Body of pancreas (tissue), 4 donors: ENCODE measurements at regions not wholly inside any gene's neighbourhood (a gene's known extent, or its start where the extent isn't known, plus 50 kb on each side); places are given as distances from the start of the nearest gene placed in this dataset.

Experiments
- ATAC-seq: fragments of 150-250 bp; one replicate; pipeline ENCODE4 v1.9.1; 2016
- DNase-seq, 4 donors: peaks; one replicate each; pipeline ENCODE4 v3.0.0-alpha.2; 2019
- H3K27ac ChIP-seq, 4 donors: fragments of 200-600 bp; sonication (generic); 1 replicate in 3 of 4; 2 replicates in 1 of 4; pipeline versions ENCODE4 v1.5.1 to v1.6.1; 2016 to 2019; ENCODE audit warnings: mild to moderate bottlenecking in 1 of 4, mixed read lengths in 1 of 4, moderate library complexity in 1 of 4
- H3K27me3 ChIP-seq, 2 donors: fragments of 200-600 bp; sonication (generic); one replicate each; pipeline ENCODE4 v1.6.0; 2016; ENCODE audit warnings: mild to moderate bottlenecking in 1 of 2
- H3K36me3 ChIP-seq, 2 donors: fragments of 200-600 bp; sonication (generic); replicated peaks in 1 of 2; 2 replicates each; pipeline ENCODE4 v1.5.1; 2016; ENCODE audit warnings: low read depth in 2 of 2; ENCODE audit not compliant: insufficient read depth in 1 of 2
- H3K4me1 ChIP-seq: fragments of 200-600 bp; sonication (generic); one replicate; pipeline ENCODE4 v1.6.0; 2016
- H3K4me3 ChIP-seq, 2 donors: fragments of 200-600 bp; sonication (generic); 1 replicate in 1 of 2; 2 replicates in 1 of 2; pipeline ENCODE4 v1.5.1; 2016 to 2019
- H3K9me3 ChIP-seq, 3 donors: fragments of 200-600 bp; sonication (generic); 1 replicate in 2 of 3; 2 replicates in 1 of 3; pipeline ENCODE4 v1.5.1; 2016
- POLR2A ChIP-seq, 3 donors: fragments of 450-650 bp; IDR thresholded peaks; one replicate each; pipeline ENCODE4 v1.6.1; 2016; ENCODE audit warnings: antibody characterized with exemption in 3 of 3, mild to moderate bottlenecking in 2 of 3
- WGBS, 2 donors: methylation state at CpG; one replicate each; pipeline ENCODE4 v1.1.5; 2017; 5-methylcytosine and 5-hydroxymethylcytosine counted together
- intact Hi-C: fragments of 100-400 bp; cut with DNase I; formaldehyde crosslinking; loops from one replicate; pipeline ENCODE4 v1.15.1; 2023
- TF ChIP-seq, protein P1 (sequence below), 7 experiments: fragments of 450-650 bp in 4 of 7; fragments of 200-600 bp in 3 of 7; sonication (generic) in 3 of 7; IDR thresholded peaks; one replicate each; pipeline ENCODE4 v1.5.1; 2016 to 2019; ENCODE audit warnings: antibody characterized with exemption in 7 of 7

DNA sequence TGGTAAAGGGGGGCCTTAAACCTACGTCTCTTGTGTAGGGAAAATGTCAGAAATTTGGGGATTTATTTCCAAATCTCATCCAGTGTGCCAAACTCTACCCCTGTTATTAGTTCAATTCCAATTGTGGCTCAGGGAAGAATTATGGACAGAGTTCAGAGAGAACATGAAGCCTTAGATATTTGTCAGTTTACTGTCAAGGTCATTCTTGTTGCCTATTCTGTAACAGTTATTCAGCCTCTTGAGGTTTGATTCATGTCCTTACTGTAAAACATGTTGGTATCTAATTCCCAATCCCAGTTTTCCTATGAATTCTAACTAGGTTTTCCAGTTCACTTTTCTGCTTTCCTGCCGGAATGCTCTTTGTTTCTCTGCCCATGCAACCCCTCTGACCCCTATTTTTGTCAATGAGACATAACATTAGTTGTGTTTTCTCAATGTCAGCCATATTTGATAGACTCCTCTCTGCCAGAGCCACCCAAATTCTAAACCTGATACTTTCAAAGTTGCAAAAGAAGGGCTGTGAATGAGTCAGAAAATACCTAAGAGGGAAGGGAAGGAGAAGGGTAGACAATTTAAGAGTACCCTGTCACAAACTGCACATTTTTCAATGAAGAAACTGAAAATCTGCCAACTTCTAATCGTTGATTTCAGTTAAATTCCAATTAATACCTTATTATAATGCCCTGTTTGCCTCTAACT lies 52.4 kb downstream of the ATOSA start:
- 87 to 92% methylated on average over 3 of the region's 3 CpGs for WGBS, 2 donors
- intact Hi-C loops: loop anchor here (10.0 kb wide), 1 partner anchor 58 kb away; no protein-coding TSS in a partner anchor

DNA sequence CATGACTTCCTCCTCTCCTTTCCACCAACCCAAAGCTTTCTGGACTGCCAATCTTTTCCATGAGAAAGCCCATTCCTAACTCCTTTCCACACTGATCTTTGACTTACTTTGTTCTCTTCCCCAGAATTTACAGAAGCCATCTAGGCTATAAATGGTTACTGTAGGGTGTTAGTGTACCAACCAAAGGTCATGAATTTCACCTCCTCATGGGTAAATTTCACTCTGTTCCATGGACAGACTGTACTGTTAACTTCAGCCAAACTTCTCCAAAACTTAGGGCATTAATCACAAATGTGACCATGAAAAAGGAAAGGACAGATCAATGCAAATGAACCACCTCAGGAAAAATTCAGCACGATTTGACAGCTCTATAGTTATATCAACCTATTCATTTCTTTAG lies 54.9 kb downstream of the ATOSA start:
- 27 to 49% methylated on average over 1 of the region's 1 CpG for WGBS, 2 donors
- no peak for TF ChIP-seq POLR2A (IDR thresholded peaks at IDR 0.05)
- TF ChIP-seq, protein P1, sequence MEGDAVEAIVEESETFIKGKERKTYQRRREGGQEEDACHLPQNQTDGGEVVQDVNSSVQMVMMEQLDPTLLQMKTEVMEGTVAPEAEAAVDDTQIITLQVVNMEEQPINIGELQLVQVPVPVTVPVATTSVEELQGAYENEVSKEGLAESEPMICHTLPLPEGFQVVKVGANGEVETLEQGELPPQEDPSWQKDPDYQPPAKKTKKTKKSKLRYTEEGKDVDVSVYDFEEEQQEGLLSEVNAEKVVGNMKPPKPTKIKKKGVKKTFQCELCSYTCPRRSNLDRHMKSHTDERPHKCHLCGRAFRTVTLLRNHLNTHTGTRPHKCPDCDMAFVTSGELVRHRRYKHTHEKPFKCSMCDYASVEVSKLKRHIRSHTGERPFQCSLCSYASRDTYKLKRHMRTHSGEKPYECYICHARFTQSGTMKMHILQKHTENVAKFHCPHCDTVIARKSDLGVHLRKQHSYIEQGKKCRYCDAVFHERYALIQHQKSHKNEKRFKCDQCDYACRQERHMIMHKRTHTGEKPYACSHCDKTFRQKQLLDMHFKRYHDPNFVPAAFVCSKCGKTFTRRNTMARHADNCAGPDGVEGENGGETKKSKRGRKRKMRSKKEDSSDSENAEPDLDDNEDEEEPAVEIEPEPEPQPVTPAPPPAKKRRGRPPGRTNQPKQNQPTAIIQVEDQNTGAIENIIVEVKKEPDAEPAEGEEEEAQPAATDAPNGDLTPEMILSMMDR (IDR thresholded peaks at IDR 0.05): no peak
- H3K4me1 ChIP-seq: peaks cover 11% of the 10 kb centered on the region
- H3K9me3 ChIP-seq: no peaks in the 10 kb centered on the region
- no peak overlapping the region for H3K27ac ChIP-seq
- DNase-seq: no peak
- intact Hi-C loops: loop anchor here (10.0 kb wide), 1 partner anchor 61 kb away; no protein-coding TSS in a partner anchor
- peaks cover 0 to 5% of the 10 kb centered on the region in 2 donors for H3K36me3 ChIP-seq
- no peaks in the 10 kb centered on the region for H3K27me3 ChIP-seq
- H3K4me3 ChIP-seq: no peak overlapping the region
- no peak for ATAC-seq

More for the DNA sequence above, 52.4 kb downstream of the ATOSA start:
- DNase-seq (no peak), ATAC-seq (no peak)
- Histone ChIP-seq H3K4me3 (no peak overlapping the region), H3K9me3 (no peaks in the 10 kb centered on the region), H3K27me3 (no peaks in the 10 kb centered on the region), H3K4me1 (peaks cover 11% of the 10 kb centered on the region), H3K36me3 (peaks cover 0 to 5% of the 10 kb centered on the region in 2 donors), H3K27ac (no peak overlapping the region)
- TF ChIP-seq, protein P1 (IDR thresholded peaks at IDR 0.05): no peak
- no peak for TF ChIP-seq POLR2A (IDR thresholded peaks at IDR 0.05)

DNA sequence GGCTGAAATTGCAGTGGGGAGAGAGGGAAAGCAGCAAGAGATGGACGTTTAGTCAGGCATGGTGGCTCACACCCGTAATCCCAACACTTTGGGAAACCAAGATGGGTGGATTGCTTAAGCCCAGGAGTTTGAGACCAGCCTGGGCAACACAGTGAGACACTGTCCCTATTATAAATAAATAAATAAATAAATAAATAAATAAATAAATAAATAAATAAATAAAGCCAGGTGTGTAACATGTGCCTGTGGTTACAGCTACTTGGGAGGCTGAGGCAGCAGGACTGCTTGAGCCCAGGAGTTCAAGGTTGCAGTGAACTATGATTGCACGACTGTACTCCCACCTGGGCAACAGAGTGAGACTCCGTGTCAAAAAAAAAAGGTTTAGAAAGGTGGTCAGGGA lies 54.0 kb upstream of the ARPP19 start:
- 86% methylated on average over 4 of the region's 4 CpGs for WGBS, 2 donors
- no peaks in the 10 kb centered on the region for H3K9me3 ChIP-seq
- ATAC-seq (no peak), DNase-seq (no peak)
- H3K27me3 ChIP-seq: no peaks in the 10 kb centered on the region
- TF ChIP-seq POLR2A (IDR thresholded peaks at IDR 0.05): no peak
- TF ChIP-seq, protein P1 (IDR thresholded peaks at IDR 0.05): no peak
- intact Hi-C loops: loop anchor here (10.0 kb wide), 1 partner anchor 62 kb away; no protein-coding TSS in a partner anchor
- H3K4me1 ChIP-seq: peaks cover 11% of the 10 kb centered on the region
- H3K36me3 ChIP-seq: peaks cover 0 to 5% of the 10 kb centered on the region in 2 donors
- H3K4me3 ChIP-seq: no peak overlapping the region
- no peak overlapping the region for H3K27ac ChIP-seq

DNA sequence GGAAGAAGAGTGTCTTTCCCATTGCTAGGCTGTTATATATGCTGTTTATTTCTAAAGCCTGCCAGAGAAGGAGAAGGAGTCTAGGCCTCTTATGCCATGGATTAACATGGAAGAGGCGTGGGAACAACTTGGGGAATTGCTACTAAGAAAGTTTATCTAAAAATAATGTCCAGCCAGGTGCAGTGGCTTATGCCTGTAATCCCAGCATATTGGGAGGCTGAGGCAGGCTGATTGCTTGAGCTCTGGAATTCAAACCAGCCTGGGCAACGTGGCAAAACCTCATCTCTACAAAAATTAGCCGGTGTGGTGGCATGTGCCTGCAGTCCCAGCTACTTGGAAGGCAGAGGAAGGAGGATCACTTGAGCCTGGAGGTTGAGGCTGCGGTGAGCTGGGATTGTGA lies 51.7 kb upstream of the ARPP19 start:
- WGBS, 2 donors: 82 to 88% methylated on average over 4 of the region's 4 CpGs
- H3K27me3 ChIP-seq: no peaks in the 10 kb centered on the region
- no peak overlapping the region for H3K27ac ChIP-seq
- TF ChIP-seq, protein P1 (IDR thresholded peaks at IDR 0.05): no peak
- TF ChIP-seq POLR2A (IDR thresholded peaks at IDR 0.05): no peak
- DNase-seq: no peak
- no peak overlapping the region for H3K4me3 ChIP-seq
- no peak for ATAC-seq
- peaks cover 11% of the 10 kb centered on the region for H3K4me1 ChIP-seq
- no peaks in the 10 kb centered on the region for H3K9me3 ChIP-seq
- intact Hi-C loops: loop anchor here (10.0 kb wide), 1 partner anchor 64 kb away; no protein-coding TSS in a partner anchor
- H3K36me3 ChIP-seq: peaks cover 0 to 8% of the 10 kb centered on the region in 2 donors
